ENCODE measurements at regions not wholly inside any gene's neighbourhood (a gene's known extent, or its start where the extent isn't known, plus 50 kb on each side); places are given as distances from the start of the nearest gene placed in this dataset.

- H3K36me3 ChIP-seq (ENCODE audit: control insufficient read depth in 2 of 2, insufficient read depth in 1 of 2, low read length in 2 of 2): no peaks in the 10 kb centered on the region
- TF ChIP-seq ZNF324 (tag by site-specific recombination; IDR thresholded peaks at IDR 0.05): no peak
- no peak for TF ChIP-seq ZNF140 (tag by site-specific recombination; IDR thresholded peaks at IDR 0.05)
- no peak for TF ChIP-seq ZIC2 (tag by site-specific recombination; IDR thresholded peaks at IDR 0.05)
- no peak for TF ChIP-seq ZFP37 (tag by site-specific recombination; IDR thresholded peaks at IDR 0.05)
- no peak for TF ChIP-seq ZNF114 (tag by site-specific recombination; IDR thresholded peaks at IDR 0.05)
- no peak for TF ChIP-seq SP2 (tag by site-specific recombination; IDR thresholded peaks at IDR 0.05)
- TF ChIP-seq ELK4 (IDR thresholded peaks at IDR 0.05; ENCODE audit: borderline replicate concordance, low read depth, low read length): no peak
- TF ChIP-seq PRDM10 (tag by site-specific recombination; IDR thresholded peaks at IDR 0.05): no peak
- no peak for TF ChIP-seq ZBTB48 (tag by site-specific recombination; IDR thresholded peaks at IDR 0.05)
- no peak for TF ChIP-seq ZNF311 (tag by site-specific recombination; IDR thresholded peaks at IDR 0.05; ENCODE audit: borderline replicate concordance)
- TF ChIP-seq ZNF776 (tag by site-specific recombination; IDR thresholded peaks at IDR 0.05; ENCODE audit: borderline replicate concordance): no peak
- TF ChIP-seq ZNF132 (tag by site-specific recombination; IDR thresholded peaks at IDR 0.05; ENCODE audit: borderline replicate concordance): no peak
- TF ChIP-seq ZSCAN5A (tag by site-specific recombination; IDR thresholded peaks at IDR 0.05): no peak
- no peak for TF ChIP-seq ZNF785 (tag by site-specific recombination; IDR thresholded peaks at IDR 0.05)
- TF ChIP-seq ZBTB1 (tag by site-specific recombination; IDR thresholded peaks at IDR 0.05): no peak
- TF ChIP-seq ZNF791 (tag by site-specific recombination; IDR thresholded peaks at IDR 0.05): no peak
- TF ChIP-seq TRIM28 (IDR thresholded peaks at IDR 0.05; ENCODE audit: borderline replicate concordance, low read length): no peak
- TF ChIP-seq KLF10 (tag by site-specific recombination; IDR thresholded peaks at IDR 0.05): no peak
- H3K9me3 ChIP-seq (ENCODE audit: control insufficient read depth, insufficient read depth, low read depth, low read length): no peaks in the 10 kb centered on the region
- no peak overlapping the region for H3K4me3 ChIP-seq (ENCODE audit: low read depth, low read length)
- H3K27ac ChIP-seq (ENCODE audit: extremely low read depth, low read depth, low read length): no peak overlapping the region
- ChIA-PET CTCF (interaction anchor here (0.6 to 1.5 kb wide), 4 partner anchors 8 to 171 kb away, joined by 3 to 5 read pairs (median 3); no protein-coding TSS in a partner anchor), POLR2A (no interaction called here)
- H3K4me1 ChIP-seq (ENCODE audit: control insufficient read depth, insufficient read depth, low read length): no peaks in the 10 kb centered on the region
These were observed 151.9 kb upstream of the GJB5 start for GRCh38 chr1:34602907-34603306.

- CTCF ChIA-PET: interaction anchor here (0.6 to 1.5 kb wide), 3 partner anchors 9 to 170 kb away, joined by 3 to 5 read pairs (median 3); no protein-coding TSS in a partner anchor
These were observed 151.3 kb upstream of the GJB5 start for GRCh38 chr1:34603594-34603993.

More at GRCh38 chr1:34603594-34603993, 151.3 kb upstream of the GJB5 start:
- Histone ChIP-seq H3K4me1 (ENCODE audit: control insufficient read depth, insufficient read depth, low read length) (no peaks in the 10 kb centered on the region), H3K4me3 (ENCODE audit: low read depth, low read length) (no peak overlapping the region), H3K27ac (ENCODE audit: extremely low read depth, low read depth, low read length) (no peak overlapping the region), H3K9me3 (ENCODE audit: control insufficient read depth, insufficient read depth, low read depth, low read length) (no peaks in the 10 kb centered on the region), H3K36me3 (ENCODE audit: control insufficient read depth in 2 of 2, insufficient read depth in 1 of 2, low read length in 2 of 2) (no peaks in the 10 kb centered on the region)
- POLR2A ChIA-PET: no interaction called here
- TF ChIP-seq ZNF791 (tag by site-specific recombination; IDR thresholded peaks at IDR 0.05): no peak
- TF ChIP-seq GLI4 (tag by site-specific recombination; IDR thresholded peaks at IDR 0.05): no peak
- TF ChIP-seq ZNF366 (tag by site-specific recombination; conservative IDR thresholded peaks at IDR 0.05): 0 out of 2 replicates have a peak, but pooled peaks have one; percentile 15
- no peak for TF ChIP-seq GLIS1 (tag by site-specific recombination; IDR thresholded peaks at IDR 0.05)
- no peak for TF ChIP-seq SCRT1 (tag by site-specific recombination; IDR thresholded peaks at IDR 0.05; ENCODE audit: borderline replicate concordance)
